ENCODE measurements at regions not wholly inside any gene's neighbourhood (a gene's known extent, or its start where the extent isn't known, plus 50 kb on each side); places are given as distances from the start of the nearest gene placed in this dataset.

DNA sequence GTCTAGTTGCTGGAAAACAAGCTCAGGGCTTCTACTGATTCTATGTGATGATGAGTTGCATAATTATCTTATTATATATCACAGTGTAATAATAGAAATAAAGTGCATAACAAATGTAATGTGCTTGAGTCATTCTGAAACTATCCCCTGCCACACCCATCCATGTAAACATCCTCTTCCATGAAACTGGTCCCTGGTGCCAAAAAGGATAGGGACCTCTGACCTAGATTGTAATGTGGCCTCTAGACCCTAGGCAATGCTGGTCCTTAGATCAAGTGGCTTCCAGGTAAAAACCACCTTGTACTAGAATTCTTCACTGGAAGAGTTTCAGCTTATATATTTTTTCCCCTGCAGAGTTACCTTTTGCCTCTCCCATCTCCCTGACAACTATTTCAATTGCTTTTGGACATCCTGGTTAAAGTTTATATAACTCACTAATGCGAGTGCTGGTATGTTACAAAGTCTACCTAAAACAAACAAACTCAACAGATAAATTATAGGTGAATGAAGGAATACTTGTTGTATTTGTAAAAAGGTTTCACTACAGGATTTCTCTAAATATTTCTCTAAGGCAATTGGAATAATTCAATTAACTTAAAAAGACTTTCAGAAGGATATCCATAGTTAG is 462.5 kb downstream of the NAV3 start:
- TF ChIP-seq, protein P1, sequence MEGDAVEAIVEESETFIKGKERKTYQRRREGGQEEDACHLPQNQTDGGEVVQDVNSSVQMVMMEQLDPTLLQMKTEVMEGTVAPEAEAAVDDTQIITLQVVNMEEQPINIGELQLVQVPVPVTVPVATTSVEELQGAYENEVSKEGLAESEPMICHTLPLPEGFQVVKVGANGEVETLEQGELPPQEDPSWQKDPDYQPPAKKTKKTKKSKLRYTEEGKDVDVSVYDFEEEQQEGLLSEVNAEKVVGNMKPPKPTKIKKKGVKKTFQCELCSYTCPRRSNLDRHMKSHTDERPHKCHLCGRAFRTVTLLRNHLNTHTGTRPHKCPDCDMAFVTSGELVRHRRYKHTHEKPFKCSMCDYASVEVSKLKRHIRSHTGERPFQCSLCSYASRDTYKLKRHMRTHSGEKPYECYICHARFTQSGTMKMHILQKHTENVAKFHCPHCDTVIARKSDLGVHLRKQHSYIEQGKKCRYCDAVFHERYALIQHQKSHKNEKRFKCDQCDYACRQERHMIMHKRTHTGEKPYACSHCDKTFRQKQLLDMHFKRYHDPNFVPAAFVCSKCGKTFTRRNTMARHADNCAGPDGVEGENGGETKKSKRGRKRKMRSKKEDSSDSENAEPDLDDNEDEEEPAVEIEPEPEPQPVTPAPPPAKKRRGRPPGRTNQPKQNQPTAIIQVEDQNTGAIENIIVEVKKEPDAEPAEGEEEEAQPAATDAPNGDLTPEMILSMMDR (IDR thresholded peaks at IDR 0.05): no peak
- TF ChIP-seq POLR2A (IDR thresholded peaks at IDR 0.05): no peak

All from thyroid gland (tissue), 4 donors.